RWPE2 (cell line): ENCODE measurements at regions not wholly inside any gene's neighbourhood (a gene's known extent, or its start where the extent isn't known, plus 50 kb on each side); places are given as distances from the start of the nearest gene placed in this dataset.
"Not testable (repeated sequence)": the region's sequence is repeated elsewhere in the genome, so short reads cannot be mapped to it uniquely, and the experiment has no call there.

ENCODE experiments used
- ATAC-seq: fragments of 200-7000 bp; cut with Tn5 transposase; 3 replicates; pipeline ENCODE4 v1.9.1; 2021; ENCODE audit warnings: low read depth
- DNase-seq: peaks from one replicate; pipeline ENCODE4 v3.0.0-alpha.2; 2020; ENCODE audit warnings: low spot score
- H3K27ac ChIP-seq: fragments of 450-650 bp; 2 replicates; pipeline ENCODE4 v1.5.1; 2017; ENCODE audit warnings: mild to moderate bottlenecking; ENCODE audit not compliant: poor library complexity, severe bottlenecking
- H3K27me3 ChIP-seq: fragments of 250-450 bp; sonication (Bioruptor Pico); 2 replicates; pipeline ENCODE4 v1.5.1; 2021; ENCODE audit warnings: mild to moderate bottlenecking, moderate library complexity; ENCODE audit not compliant: insufficient read depth, poor library complexity, severe bottlenecking
- H3K36me3 ChIP-seq: fragments of 250-450 bp; sonication (Bioruptor Pico); 2 replicates; pipeline ENCODE4 v1.5.1; 2020; ENCODE audit warnings: low read depth, mild to moderate bottlenecking, moderate library complexity
- H3K4me1 ChIP-seq: fragments of 250-450 bp; sonication (Bioruptor Pico); 2 replicates; pipeline ENCODE4 v1.5.1; 2021; ENCODE audit warnings: mild to moderate bottlenecking, moderate library complexity; ENCODE audit not compliant: insufficient read depth, poor library complexity, severe bottlenecking
- H3K4me3 ChIP-seq: fragments of 250-450 bp; sonication (Bioruptor Pico); 2 replicates; pipeline ENCODE4 v1.5.1; 2021; ENCODE audit warnings: mild to moderate bottlenecking, moderate library complexity; ENCODE audit not compliant: severe bottlenecking
- H3K9me3 ChIP-seq: fragments of 250-450 bp; sonication (Bioruptor Pico); 2 replicates; pipeline ENCODE4 v1.5.1; 2021; ENCODE audit warnings: mild to moderate bottlenecking, moderate library complexity; ENCODE audit not compliant: severe bottlenecking
- TF ChIP-seq, protein P1 (sequence below): fragments of 450-650 bp; IDR thresholded peaks from one replicate; pipeline ENCODE4 v1.5.1; 2017; ENCODE audit warnings: mild to moderate bottlenecking, moderate library complexity; ENCODE audit not compliant: poor library complexity, severe bottlenecking

DNA sequence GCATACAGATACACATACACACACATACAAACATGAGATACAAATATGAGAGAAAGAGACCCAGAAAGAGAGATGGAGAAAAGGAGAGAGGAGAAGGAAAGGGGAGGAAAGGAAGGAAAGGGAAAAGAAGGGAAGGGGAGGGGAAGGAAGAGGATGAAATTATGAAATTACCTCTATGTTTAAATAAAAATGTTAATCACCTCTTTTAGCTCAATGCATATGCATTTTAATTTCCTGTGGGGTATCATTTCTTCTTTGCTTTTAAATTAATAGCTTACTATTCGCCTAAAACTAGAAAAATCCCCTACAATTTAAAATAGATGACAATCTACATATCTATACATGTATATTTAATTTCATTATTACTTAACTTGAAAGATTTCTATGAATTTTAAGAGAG is 958.0 kb upstream of the CNTN5 start:
- ATAC-seq: no peak
- TF ChIP-seq, protein P1, sequence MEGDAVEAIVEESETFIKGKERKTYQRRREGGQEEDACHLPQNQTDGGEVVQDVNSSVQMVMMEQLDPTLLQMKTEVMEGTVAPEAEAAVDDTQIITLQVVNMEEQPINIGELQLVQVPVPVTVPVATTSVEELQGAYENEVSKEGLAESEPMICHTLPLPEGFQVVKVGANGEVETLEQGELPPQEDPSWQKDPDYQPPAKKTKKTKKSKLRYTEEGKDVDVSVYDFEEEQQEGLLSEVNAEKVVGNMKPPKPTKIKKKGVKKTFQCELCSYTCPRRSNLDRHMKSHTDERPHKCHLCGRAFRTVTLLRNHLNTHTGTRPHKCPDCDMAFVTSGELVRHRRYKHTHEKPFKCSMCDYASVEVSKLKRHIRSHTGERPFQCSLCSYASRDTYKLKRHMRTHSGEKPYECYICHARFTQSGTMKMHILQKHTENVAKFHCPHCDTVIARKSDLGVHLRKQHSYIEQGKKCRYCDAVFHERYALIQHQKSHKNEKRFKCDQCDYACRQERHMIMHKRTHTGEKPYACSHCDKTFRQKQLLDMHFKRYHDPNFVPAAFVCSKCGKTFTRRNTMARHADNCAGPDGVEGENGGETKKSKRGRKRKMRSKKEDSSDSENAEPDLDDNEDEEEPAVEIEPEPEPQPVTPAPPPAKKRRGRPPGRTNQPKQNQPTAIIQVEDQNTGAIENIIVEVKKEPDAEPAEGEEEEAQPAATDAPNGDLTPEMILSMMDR: no peak

DNA sequence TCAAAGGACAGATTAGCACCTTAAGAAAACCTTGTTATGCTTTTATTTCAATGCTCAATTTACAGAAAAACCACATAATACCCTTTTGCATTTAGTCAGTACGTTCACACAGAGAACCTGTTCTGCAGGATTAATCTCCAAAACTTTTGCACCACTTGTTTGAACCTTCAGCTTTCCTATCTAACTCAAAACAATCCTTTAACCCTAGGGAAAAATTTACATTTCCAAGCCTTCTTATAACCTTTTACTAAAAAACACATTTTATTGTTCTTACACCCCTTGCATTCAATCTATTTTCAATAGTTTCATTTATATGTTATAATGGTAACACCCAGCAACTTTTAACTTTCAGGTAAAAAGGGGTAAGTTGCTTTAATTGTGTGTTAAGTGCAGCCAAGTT is 952.5 kb upstream of the CNTN5 start:
- no peaks in the 10 kb centered on the region for H3K9me3 ChIP-seq
- H3K4me1 ChIP-seq: no peaks in the 10 kb centered on the region
- no peak overlapping the region for H3K4me3 ChIP-seq
- ATAC-seq (no peak), DNase-seq (no peak)
- H3K27ac ChIP-seq: no peak overlapping the region
- H3K27me3 ChIP-seq: no peaks in the 10 kb centered on the region
- H3K36me3 ChIP-seq: no peaks in the 10 kb centered on the region
- TF ChIP-seq, protein P1: no peak

More for the DNA sequence above, 958.0 kb upstream of the CNTN5 start:
- no peak overlapping the region for H3K27ac ChIP-seq
- H3K4me1 ChIP-seq: no peaks in the 10 kb centered on the region
- H3K9me3 ChIP-seq: no peaks in the 10 kb centered on the region
- no peak for DNase-seq
- H3K27me3 ChIP-seq: no peaks in the 10 kb centered on the region
- no peak overlapping the region for H3K4me3 ChIP-seq
- H3K36me3 ChIP-seq: no peaks in the 10 kb centered on the region

DNA sequence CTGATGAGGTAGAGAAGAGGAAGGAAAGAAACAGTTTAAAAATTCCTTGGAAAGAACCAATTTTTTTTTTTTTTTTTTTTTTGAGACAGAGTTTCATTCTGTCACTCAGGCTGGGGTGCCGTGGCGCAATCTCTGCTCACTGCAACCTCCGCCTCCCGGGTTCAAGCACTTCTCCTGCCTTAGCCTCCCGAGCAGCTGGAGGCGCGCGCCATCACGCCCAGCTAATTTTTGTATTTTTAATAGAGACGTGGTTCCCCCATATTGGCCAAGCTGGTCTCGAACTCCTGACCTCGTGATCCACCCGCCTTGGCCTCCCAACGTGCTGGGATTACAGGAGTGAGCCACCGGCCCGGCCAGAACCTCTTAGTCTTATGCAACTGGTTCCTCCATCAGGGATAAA is 951.6 kb upstream of the CNTN5 start:
- not testable (repeated sequence) for H3K4me1 ChIP-seq, H3K27ac ChIP-seq, H3K27me3 ChIP-seq, H3K36me3 ChIP-seq, DNase-seq, ATAC-seq, H3K4me3 ChIP-seq, H3K9me3 ChIP-seq

DNA sequence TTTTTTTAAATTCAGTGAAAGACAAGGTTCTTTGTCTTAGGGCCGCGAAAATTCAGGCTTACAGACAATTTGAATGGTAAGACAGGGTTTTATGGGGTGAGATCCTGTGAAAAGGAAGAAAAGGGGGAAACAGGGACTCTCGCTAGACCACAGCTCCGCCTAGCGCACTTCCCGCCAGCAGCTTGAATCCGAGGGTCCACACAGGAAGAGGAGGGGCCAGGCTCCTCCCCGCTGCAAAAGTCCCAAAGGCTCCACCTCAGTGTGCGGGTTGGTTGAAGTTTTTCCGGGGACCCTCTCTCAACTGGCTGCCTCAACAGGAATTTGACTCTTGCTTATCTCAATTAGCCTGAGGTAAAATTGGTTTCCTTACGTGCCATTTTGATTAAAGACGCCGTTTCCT is 950.9 kb upstream of the CNTN5 start:
- H3K9me3 ChIP-seq: no peaks in the 10 kb centered on the region
- no peaks in the 10 kb centered on the region for H3K4me1 ChIP-seq
- no peak for DNase-seq
- no peaks in the 10 kb centered on the region for H3K36me3 ChIP-seq
- ATAC-seq: no peak
- H3K4me3 ChIP-seq: no peak overlapping the region
- H3K27me3 ChIP-seq: no peaks in the 10 kb centered on the region
- TF ChIP-seq, protein P1: no peak
- no peak overlapping the region for H3K27ac ChIP-seq

DNA sequence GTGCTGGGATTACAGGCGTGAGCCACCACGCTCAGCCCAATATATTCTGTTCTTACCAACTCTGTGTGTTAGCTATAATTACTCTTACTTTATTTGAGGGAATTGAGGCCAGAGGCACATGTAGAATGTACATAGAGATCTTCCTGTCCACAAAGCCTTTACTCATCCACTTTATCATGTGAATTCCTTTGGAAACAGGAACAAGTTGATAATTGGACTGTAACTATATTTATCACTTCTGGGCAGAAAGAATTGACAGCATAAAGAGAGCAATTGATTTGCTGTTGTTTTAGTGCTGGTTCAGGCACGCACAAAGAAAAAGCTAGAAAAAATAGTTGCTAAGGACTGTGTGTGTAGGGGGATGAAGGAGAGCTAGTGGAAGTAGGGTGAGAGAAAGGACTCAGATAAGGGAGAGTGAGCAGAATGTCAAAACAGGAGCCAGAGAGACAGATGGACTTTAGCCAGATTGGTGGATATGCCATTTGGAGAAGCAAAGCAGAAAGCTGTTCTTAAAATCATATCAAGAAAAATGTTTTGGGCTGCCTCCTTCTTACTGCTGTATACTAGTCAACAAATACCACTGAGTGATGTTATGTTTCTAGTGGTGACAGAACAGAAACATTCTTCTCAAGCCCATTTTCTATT is 929.8 kb upstream of the CNTN5 start:
- no peaks in the 10 kb centered on the region for H3K27me3 ChIP-seq
- DNase-seq: no peak
- no peaks in the 10 kb centered on the region for H3K9me3 ChIP-seq
- H3K36me3 ChIP-seq: no peaks in the 10 kb centered on the region
- no peaks in the 10 kb centered on the region for H3K4me1 ChIP-seq
- no peak overlapping the region for H3K4me3 ChIP-seq
- no peak for ATAC-seq
- no peak overlapping the region for H3K27ac ChIP-seq
- TF ChIP-seq, protein P1: no peak
